Endothelial cell of umbilical vein (primary cell): ENCODE measurements at regions not wholly inside any gene's neighbourhood (a gene's known extent, or its start where the extent isn't known, plus 50 kb on each side); places are given as distances from the start of the nearest gene placed in this dataset.

Source experiments
- EZH2 ChIP-seq: IDR thresholded peaks from 2 replicates; pipeline ENCODE4 v1.6.1; 2012; ENCODE audit warnings: borderline replicate concordance, low read depth, mild to moderate bottlenecking, moderate library complexity, low read length, inconsistent platforms; ENCODE audit not compliant: severe bottlenecking
- JUN ChIP-seq: IDR thresholded peaks from 2 replicates; pipeline ENCODE4 v1.6.1; 2011; ENCODE audit warnings: borderline replicate concordance, low read depth; ENCODE audit not compliant: insufficient read length, insufficient read depth
- POLR2A ChIP-seq: IDR thresholded peaks from 2 replicates; pipeline ENCODE4 v1.6.1; 2012; ENCODE audit warnings: low read depth, mild to moderate bottlenecking, control low read depth, low read length
- TF ChIP-seq, protein P1 (sequence below), 2 donors: IDR thresholded peaks; 1 replicate in 1 of 2; 2 replicates in 1 of 2; pipeline ENCODE4 v1.5.1; 2011; ENCODE audit warnings: low read length in 2 of 2, mild to moderate bottlenecking in 2 of 2, moderate library complexity in 2 of 2, control low read depth in 1 of 2, inconsistent platforms in 1 of 2, low read depth in 1 of 2; ENCODE audit not compliant: insufficient read depth in 1 of 2; ENCODE audit errors: extremely low read depth in 1 of 2

DNA sequence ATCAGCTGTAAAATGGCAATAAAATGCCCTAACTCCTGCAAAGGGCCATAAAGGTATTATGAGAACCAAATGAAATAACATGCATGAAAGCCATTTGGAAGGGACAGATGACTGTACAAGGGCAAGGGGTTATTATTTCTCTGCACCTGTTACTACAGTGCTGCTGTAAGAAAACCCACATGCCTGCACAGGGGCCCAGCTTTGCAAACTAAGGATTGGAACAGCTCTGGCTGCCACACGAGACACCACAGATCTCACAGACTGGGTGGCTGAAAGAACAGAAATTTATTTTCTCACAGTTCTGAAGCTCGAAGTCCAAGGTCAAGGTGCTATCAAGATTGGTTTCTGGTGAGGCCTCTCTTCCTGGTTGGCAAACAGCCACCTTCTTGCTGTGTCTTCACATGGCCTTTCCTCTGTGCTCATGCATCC, 409.0 kb upstream of the NRP1 start:
- TF ChIP-seq, protein P1, sequence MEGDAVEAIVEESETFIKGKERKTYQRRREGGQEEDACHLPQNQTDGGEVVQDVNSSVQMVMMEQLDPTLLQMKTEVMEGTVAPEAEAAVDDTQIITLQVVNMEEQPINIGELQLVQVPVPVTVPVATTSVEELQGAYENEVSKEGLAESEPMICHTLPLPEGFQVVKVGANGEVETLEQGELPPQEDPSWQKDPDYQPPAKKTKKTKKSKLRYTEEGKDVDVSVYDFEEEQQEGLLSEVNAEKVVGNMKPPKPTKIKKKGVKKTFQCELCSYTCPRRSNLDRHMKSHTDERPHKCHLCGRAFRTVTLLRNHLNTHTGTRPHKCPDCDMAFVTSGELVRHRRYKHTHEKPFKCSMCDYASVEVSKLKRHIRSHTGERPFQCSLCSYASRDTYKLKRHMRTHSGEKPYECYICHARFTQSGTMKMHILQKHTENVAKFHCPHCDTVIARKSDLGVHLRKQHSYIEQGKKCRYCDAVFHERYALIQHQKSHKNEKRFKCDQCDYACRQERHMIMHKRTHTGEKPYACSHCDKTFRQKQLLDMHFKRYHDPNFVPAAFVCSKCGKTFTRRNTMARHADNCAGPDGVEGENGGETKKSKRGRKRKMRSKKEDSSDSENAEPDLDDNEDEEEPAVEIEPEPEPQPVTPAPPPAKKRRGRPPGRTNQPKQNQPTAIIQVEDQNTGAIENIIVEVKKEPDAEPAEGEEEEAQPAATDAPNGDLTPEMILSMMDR (IDR thresholded peaks at IDR 0.05; ENCODE audit: extremely low read depth in 1 of 2, insufficient read depth in 1 of 2, low read depth in 1 of 2, low read length in 2 of 2): no peak
- TF ChIP-seq JUN (no peak), EZH2 (no peak), POLR2A (no peak)
